HCT116 (cell line): ENCODE measurements at regions not wholly inside any gene's neighbourhood (a gene's known extent, or its start where the extent isn't known, plus 50 kb on each side); places are given as distances from the start of the nearest gene placed in this dataset.

Experiments used
- ATAC-seq: fragments of 200-7000 bp; cut with Tn5 transposase; 2 replicates; pipeline ENCODE4 v1.9.1; 2020; ENCODE audit warnings: mild to moderate bottlenecking, moderate library complexity
- BruUV-seq: library from RNA; stranded (reverse); fragments of 400-500 nt; replicated peaks from 2 replicates; lab custom pipeline; 2021; lab: Mats Ljungman, UMichigan
- CTCF ChIA-PET: fragments of 300-600 bp; sonication (Branson Sonifier 250); formaldehyde crosslinking; loops from one replicate; lab custom pipeline; 2021; ENCODE audit warnings: antibody characterized with exemption; lab: Charles Lee
- POLR2A ChIA-PET: fragments of 300-600, 350-600 bp; sonication (Branson Sonifier 250); formaldehyde crosslinking; loops from one replicate; lab custom pipeline; 2021; ENCODE audit warnings: antibody characterized with exemption; lab: Charles Lee
- RAD21 ChIA-PET, 2 experiments: fragments of 300-600 bp; sonication (Branson Sonifier 250); formaldehyde crosslinking; loops; one replicate each; lab custom pipeline; 2023; ENCODE audit warnings: low total read pairs in 2 of 2; ENCODE audit not compliant: uncharacterized antibody in 2 of 2, unreplicated experiment in 2 of 2, low non-redundant PET in 1 of 2; lab: Charles Lee
- DNase-seq: peaks from one replicate; pipeline ENCODE4 v3.0.0-alpha.2; 2010; ENCODE audit warnings: low read depth, low spot score
- H2AFZ ChIP-seq: fragments of 200-600 bp; shearing (Covaris generic), sonication (generic); 2 replicates; pipeline ENCODE4 v1.6.1; 2017; ENCODE audit warnings: low read depth, mixed run types, mixed read lengths, antibody characterized with exemption, low read length; ENCODE audit not compliant: poor library complexity, severe bottlenecking
- H3K27ac ChIP-seq: 2 replicates; pipeline ENCODE4 v1.5.1; 2012; ENCODE audit warnings: low read depth, low read length
- H3K27me3 ChIP-seq: fragments of 200-600 bp; sonication (generic); 2 replicates; pipeline ENCODE4 v1.6.1; 2016; ENCODE audit warnings: mixed run types, low read length, mixed read lengths; ENCODE audit not compliant: insufficient read depth
- H3K36me3 ChIP-seq, 2 experiments: fragments of 200-500 bp in 1 of 2; fragments of 200-600 bp in 1 of 2; sonication (Bioruptor generic) in 1 of 2; sonication (generic) in 1 of 2; 2 replicates each; pipeline versions ENCODE4 v1.5.1 to v1.6.1; 2014 to 2016; ENCODE audit warnings: low read length in 2 of 2, inconsistent platforms in 1 of 2, mixed read lengths in 1 of 2, mixed run types in 1 of 2; ENCODE audit not compliant: insufficient read depth in 2 of 2, control insufficient read depth in 1 of 2
- H3K4me1 ChIP-seq, 2 experiments: fragments of 200-600 bp in 1 of 2; sonication (generic) in 1 of 2; 2 replicates each; pipeline versions ENCODE4 v1.5.1 to v1.6.1; 2012 to 2017; ENCODE audit warnings: low read length in 2 of 2, inconsistent platforms in 1 of 2, mild to moderate bottlenecking in 1 of 2, mixed read lengths in 1 of 2, mixed run types in 1 of 2, moderate library complexity in 1 of 2; ENCODE audit not compliant: insufficient read depth in 2 of 2, control insufficient read depth in 1 of 2
- H3K4me2 ChIP-seq: fragments of 200-600 bp; sonication (generic); 2 replicates; pipeline ENCODE4 v1.6.1; 2017; ENCODE audit warnings: mixed run types, low read length, mixed read lengths
- H3K4me3 ChIP-seq, 2 experiments: fragments of 200-600 bp in 1 of 2; sonication (generic) in 1 of 2; replicated peaks in 1 of 2; 2 replicates each; pipeline ENCODE4 v1.5.1; 2011 to 2016; ENCODE audit warnings: low read length in 2 of 2, control low read depth in 1 of 2, low read depth in 1 of 2, mild to moderate bottlenecking in 1 of 2, mixed read lengths in 1 of 2, mixed run types in 1 of 2
- H3K79me2 ChIP-seq: fragments of 200-600 bp; sonication (generic); 2 replicates; pipeline ENCODE4 v1.6.1; 2017; ENCODE audit warnings: mild to moderate bottlenecking, mixed run types, low read length, moderate library complexity, mixed read lengths; ENCODE audit not compliant: insufficient read depth
- H3K9ac ChIP-seq: fragments of 200-600 bp; sonication (generic); 2 replicates; pipeline ENCODE4 v1.6.1; 2016; ENCODE audit warnings: low read length, mixed read lengths
- H3K9me2 ChIP-seq: fragments of 200-600 bp; sonication (generic), shearing (Covaris generic); 2 replicates; pipeline ENCODE4 v1.6.1; 2017; ENCODE audit warnings: mixed run types, mild to moderate bottlenecking, moderate library complexity; ENCODE audit not compliant: insufficient read depth
- H3K9me3 ChIP-seq, 2 experiments: fragments of 200-500 bp in 1 of 2; fragments of 200-600 bp in 1 of 2; sonication (Bioruptor generic) in 1 of 2; sonication (generic) in 1 of 2; 2 replicates each; pipeline ENCODE4 v1.6.1; 2014 to 2017; ENCODE audit warnings: low read length in 2 of 2, mixed read lengths in 2 of 2, inconsistent platforms in 1 of 2, low read depth in 1 of 2, mild to moderate bottlenecking in 1 of 2, mixed run types in 1 of 2, moderate library complexity in 1 of 2; ENCODE audit not compliant: control insufficient read depth in 1 of 2, insufficient read depth in 1 of 2
- H4K20me1 ChIP-seq: fragments of 200-600 bp; sonication (generic), shearing (Covaris generic); 2 replicates; pipeline ENCODE4 v1.6.1; 2017; ENCODE audit warnings: mixed run types, mild to moderate bottlenecking, moderate library complexity; ENCODE audit not compliant: insufficient read depth
- CBX3 ChIP-seq: IDR thresholded peaks from 2 replicates; pipeline ENCODE4 v1.6.1; 2012; ENCODE audit warnings: low read depth
- CEBPB ChIP-seq: IDR thresholded peaks from 2 replicates; pipeline ENCODE4 v1.6.1; 2012; ENCODE audit warnings: low read depth
- EGR1 ChIP-seq: IDR thresholded peaks from 2 replicates; pipeline ENCODE4 v1.6.1; 2012; ENCODE audit warnings: low read depth
- EZH2phosphoT487 ChIP-seq: fragments of 200-600 bp; IDR thresholded peaks from 2 replicates; pipeline ENCODE4 v1.6.1; 2018; ENCODE audit warnings: antibody characterized with exemption, borderline replicate concordance
- JUND ChIP-seq: IDR thresholded peaks from 2 replicates; pipeline ENCODE4 v1.6.1; 2012
- MAX ChIP-seq: IDR thresholded peaks from 2 replicates; pipeline ENCODE4 v1.6.1; 2012
- POLR2A ChIP-seq: IDR thresholded peaks from 2 replicates; pipeline ENCODE4 v1.7.0; 2011; ENCODE audit warnings: borderline replicate concordance; ENCODE audit not compliant: insufficient read depth, insufficient read length; ENCODE audit errors: extremely low read depth
- RAD21 ChIP-seq: IDR thresholded peaks from 2 replicates; pipeline ENCODE4 v1.6.1; 2012; ENCODE audit warnings: low read depth, mild to moderate bottlenecking
- SP1 ChIP-seq: IDR thresholded peaks from 2 replicates; pipeline ENCODE4 v1.6.1; 2012; ENCODE audit warnings: low read depth
- SRF ChIP-seq: IDR thresholded peaks from 2 replicates; pipeline ENCODE4 v1.6.1; 2012; ENCODE audit warnings: low read depth
- TCF7L2 ChIP-seq: IDR thresholded peaks from 2 replicates; pipeline ENCODE4 v1.7.0; 2011; ENCODE audit warnings: borderline replicate concordance, inconsistent platforms; ENCODE audit not compliant: insufficient read depth, insufficient read length; ENCODE audit errors: extremely low read depth
- YY1 ChIP-seq: IDR thresholded peaks from 2 replicates; pipeline ENCODE4 v1.6.1; 2011; ENCODE audit warnings: low read length, low read depth, moderate library complexity, mild to moderate bottlenecking; ENCODE audit not compliant: insufficient replicate concordance; ENCODE audit errors: extremely low read depth
- ZFX ChIP-seq: fragments of 450-650 bp; IDR thresholded peaks from 2 replicates; pipeline ENCODE4 v1.6.1; 2017
- intact Hi-C: fragments of 100-400 bp; cut with micrococcal nuclease; formaldehyde crosslinking; loops from 2 replicates; pipeline ENCODE4 v1.10.0; 2022

- no peak overlapping the region for H2AFZ ChIP-seq
- no TSS peak for BruUV-seq
- TF ChIP-seq EZH2phosphoT487, result no peak
- no peak for TF ChIP-seq CEBPB
- TF ChIP-seq SRF, result no peak
- no peak for TF ChIP-seq EGR1
- TF ChIP-seq TCF7L2, result no peak
- TF ChIP-seq CBX3, result no peak
- no peak overlapping the region for H3K4me2 ChIP-seq
- H3K27me3 ChIP-seq, result no peaks in the 10 kb centered on the region
- CTCF ChIA-PET, result no interaction called here
- H4K20me1 ChIP-seq, result no peaks in the 10 kb centered on the region
- no peak for ATAC-seq
- no peaks in the 10 kb centered on the region for H3K36me3 ChIP-seq
- no peaks in the 10 kb centered on the region for H3K4me1 ChIP-seq
- POLR2A ChIA-PET, result no interaction called here
- H3K9ac ChIP-seq, result no peak overlapping the region
- no peaks in the 10 kb centered on the region for H3K9me2 ChIP-seq
- intact Hi-C loops, result no loop called here
- DNase-seq, result no peak
- no peaks in the 10 kb centered on the region for H3K79me2 ChIP-seq
- H3K27ac ChIP-seq, result no peak overlapping the region
- H3K4me3 ChIP-seq, result no peak overlapping the region
- RAD21 ChIA-PET, result no interaction called here
- H3K9me3 ChIP-seq, result peaks cover 3 to 6% of the 10 kb centered on the region in 2 experiments; a peak in 2 of 4 replicates
Observed at GRCh38 chr14:44166611-44167010, 340.5 kb downstream of the FSCB start.

GRCh38 chr14:44165936-44166335, 341.1 kb downstream of the FSCB start:
- no peak overlapping the region for H3K4me2 ChIP-seq
- H2AFZ ChIP-seq, result no peak overlapping the region
- no peak overlapping the region for H3K9ac ChIP-seq
- intact Hi-C loops, result no loop called here
- H3K4me3 ChIP-seq, result no peak overlapping the region
- H3K4me1 ChIP-seq, result no peaks in the 10 kb centered on the region
- no peaks in the 10 kb centered on the region for H3K79me2 ChIP-seq
- ChIA-PET RAD21 (no interaction called here), CTCF (no interaction called here), POLR2A (no interaction called here)
- peaks cover 4 to 6% of the 10 kb centered on the region in 2 experiments; a peak in 2 of 4 replicates for H3K9me3 ChIP-seq
- H3K36me3 ChIP-seq, result no peaks in the 10 kb centered on the region
- no TSS peak for BruUV-seq
- no peaks in the 10 kb centered on the region for H3K27me3 ChIP-seq
- no peak overlapping the region for H3K27ac ChIP-seq
- DNase-seq (no peak), ATAC-seq (no peak)
- no peaks in the 10 kb centered on the region for H4K20me1 ChIP-seq
- TF ChIP-seq SP1, result no peak
- no peak for TF ChIP-seq RAD21
- no peak for TF ChIP-seq MAX
- no peak for TF ChIP-seq ZFX
- TF ChIP-seq POLR2A, result no peak
- TF ChIP-seq EGR1, result no peak
- no peak for TF ChIP-seq EZH2phosphoT487
- no peak for TF ChIP-seq SRF
- TF ChIP-seq JUND, result no peak
- no peak for TF ChIP-seq YY1
- no peaks in the 10 kb centered on the region for H3K9me2 ChIP-seq
